ENCODE measurements at regions not wholly inside any gene's neighbourhood (a gene's known extent, or its start where the extent isn't known, plus 50 kb on each side); places are given as distances from the start of the nearest gene placed in this dataset.

DNA sequence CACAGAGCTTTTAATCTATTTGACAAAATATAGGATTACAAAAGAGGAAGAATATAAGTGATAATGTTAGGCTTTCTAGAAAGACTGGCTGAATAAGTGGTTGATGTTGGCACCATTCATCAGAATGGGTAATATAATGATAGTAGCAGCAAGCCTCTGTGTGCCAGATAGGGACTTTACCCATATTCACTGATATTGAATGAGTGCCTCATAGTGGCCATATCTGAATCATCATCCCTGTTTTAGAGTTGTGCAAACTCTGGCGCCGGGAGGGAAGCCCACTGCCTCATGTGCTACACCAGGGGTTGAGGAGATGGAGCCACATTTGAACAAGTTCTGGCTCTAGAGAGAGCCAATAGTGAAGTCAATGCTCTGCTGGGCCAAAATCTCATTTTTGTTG lies 368.7 kb upstream of the CRIM1 start:
- TF ChIP-seq ZNF791 (tag by site-specific recombination; IDR thresholded peaks at IDR 0.05) (no peak), ZNF747 (tag by site-specific recombination; IDR thresholded peaks at IDR 0.05) (no peak), ZNF654 (tag by site-specific recombination; IDR thresholded peaks at IDR 0.05; ENCODE audit: low read depth) (no peak), BCL11B (tag by site-specific recombination; IDR thresholded peaks at IDR 0.05; ENCODE audit: low read depth) (no peak)
- TF ChIP-seq, protein P1, sequence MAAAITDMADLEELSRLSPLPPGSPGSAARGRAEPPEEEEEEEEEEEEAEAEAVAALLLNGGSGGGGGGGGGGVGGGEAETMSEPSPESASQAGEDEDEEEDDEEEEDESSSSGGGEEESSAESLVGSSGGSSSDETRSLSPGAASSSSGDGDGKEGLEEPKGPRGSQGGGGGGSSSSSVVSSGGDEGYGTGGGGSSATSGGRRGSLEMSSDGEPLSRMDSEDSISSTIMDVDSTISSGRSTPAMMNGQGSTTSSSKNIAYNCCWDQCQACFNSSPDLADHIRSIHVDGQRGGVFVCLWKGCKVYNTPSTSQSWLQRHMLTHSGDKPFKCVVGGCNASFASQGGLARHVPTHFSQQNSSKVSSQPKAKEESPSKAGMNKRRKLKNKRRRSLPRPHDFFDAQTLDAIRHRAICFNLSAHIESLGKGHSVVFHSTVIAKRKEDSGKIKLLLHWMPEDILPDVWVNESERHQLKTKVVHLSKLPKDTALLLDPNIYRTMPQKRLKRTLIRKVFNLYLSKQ (tag by site-specific recombination; IDR thresholded peaks at IDR 0.05; ENCODE audit: borderline replicate concordance): no peak
- Histone ChIP-seq H3K4me3 (ENCODE audit: low read depth, low read length) (no peak overlapping the region), H3K4me1 (ENCODE audit: control insufficient read depth, insufficient read depth, low read length) (no peaks in the 10 kb centered on the region), H3K36me3 (ENCODE audit: control insufficient read depth in 2 of 2, insufficient read depth in 1 of 2, low read length in 2 of 2) (no peaks in the 10 kb centered on the region), H3K9me3 (ENCODE audit: control insufficient read depth, insufficient read depth, low read depth, low read length) (no peaks in the 10 kb centered on the region), H3K27ac (ENCODE audit: extremely low read depth, low read depth, low read length) (no peak overlapping the region)
- CTCF ChIA-PET: no interaction called here
- POLR2A ChIA-PET: no interaction called here

- no peak for TF ChIP-seq GLI4 (tag by site-specific recombination; IDR thresholded peaks at IDR 0.05)
- no peak for TF ChIP-seq ZNF335 (tag by site-specific recombination; conservative IDR thresholded peaks at IDR 0.05)
- TF ChIP-seq ZBTB26 (tag by site-specific recombination; optimal IDR thresholded peaks at IDR 0.05): no peak
- TF ChIP-seq PRDM1 (tag by site-specific recombination; IDR thresholded peaks at IDR 0.05): peak; percentile 51
- ChIA-PET CTCF (no interaction called here), POLR2A (no interaction called here)
- Histone ChIP-seq H3K4me1 (ENCODE audit: control insufficient read depth, insufficient read depth, low read length) (no peaks in the 10 kb centered on the region), H3K9me3 (ENCODE audit: control insufficient read depth, insufficient read depth, low read depth, low read length) (no peaks in the 10 kb centered on the region), H3K27ac (ENCODE audit: extremely low read depth, low read depth, low read length) (no peak overlapping the region), H3K4me3 (ENCODE audit: low read depth, low read length) (no peak overlapping the region), H3K36me3 (ENCODE audit: control insufficient read depth in 2 of 2, insufficient read depth in 1 of 2, low read length in 2 of 2) (no peaks in the 10 kb centered on the region)
Measured at GRCh38 chr2:35978218-35978617, 377.4 kb upstream of the CRIM1 start.

DNA sequence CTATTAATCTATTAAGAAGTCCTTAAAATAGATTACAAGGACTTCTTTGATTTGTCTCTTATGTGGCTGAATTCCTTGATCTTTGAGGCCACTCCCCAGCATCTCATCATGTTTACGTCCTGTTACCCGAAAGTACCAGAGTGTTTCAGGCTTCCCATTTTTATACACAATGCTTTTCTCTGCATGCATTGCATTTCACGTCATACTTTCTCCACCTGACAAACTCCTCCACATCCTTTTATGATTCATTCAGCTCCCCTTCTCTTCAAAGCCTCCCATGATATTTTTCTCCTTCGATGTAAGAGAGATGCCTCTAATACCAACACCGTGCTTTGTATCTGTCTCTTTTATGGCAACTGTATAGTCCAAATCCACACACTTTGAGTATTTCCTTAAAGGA lies 379.0 kb upstream of the CRIM1 start:
- no peaks in the 10 kb centered on the region for H3K36me3 ChIP-seq (ENCODE audit: control insufficient read depth in 2 of 2, insufficient read depth in 1 of 2, low read length in 2 of 2)
- no peak overlapping the region for H3K27ac ChIP-seq (ENCODE audit: extremely low read depth, low read depth, low read length)
- H3K4me1 ChIP-seq (ENCODE audit: control insufficient read depth, insufficient read depth, low read length): no peaks in the 10 kb centered on the region
- H3K9me3 ChIP-seq (ENCODE audit: control insufficient read depth, insufficient read depth, low read depth, low read length): no peaks in the 10 kb centered on the region
- CTCF ChIA-PET: no interaction called here
- no peak overlapping the region for H3K4me3 ChIP-seq (ENCODE audit: low read depth, low read length)
- POLR2A ChIA-PET: no interaction called here
- TF ChIP-seq BCL11B (tag by site-specific recombination; IDR thresholded peaks at IDR 0.05; ENCODE audit: low read depth): no peak
- TF ChIP-seq ZBTB11 (tag by site-specific recombination; conservative IDR thresholded peaks at IDR 0.05; ENCODE audit: low read depth): no peak
- TF ChIP-seq, protein P2, sequence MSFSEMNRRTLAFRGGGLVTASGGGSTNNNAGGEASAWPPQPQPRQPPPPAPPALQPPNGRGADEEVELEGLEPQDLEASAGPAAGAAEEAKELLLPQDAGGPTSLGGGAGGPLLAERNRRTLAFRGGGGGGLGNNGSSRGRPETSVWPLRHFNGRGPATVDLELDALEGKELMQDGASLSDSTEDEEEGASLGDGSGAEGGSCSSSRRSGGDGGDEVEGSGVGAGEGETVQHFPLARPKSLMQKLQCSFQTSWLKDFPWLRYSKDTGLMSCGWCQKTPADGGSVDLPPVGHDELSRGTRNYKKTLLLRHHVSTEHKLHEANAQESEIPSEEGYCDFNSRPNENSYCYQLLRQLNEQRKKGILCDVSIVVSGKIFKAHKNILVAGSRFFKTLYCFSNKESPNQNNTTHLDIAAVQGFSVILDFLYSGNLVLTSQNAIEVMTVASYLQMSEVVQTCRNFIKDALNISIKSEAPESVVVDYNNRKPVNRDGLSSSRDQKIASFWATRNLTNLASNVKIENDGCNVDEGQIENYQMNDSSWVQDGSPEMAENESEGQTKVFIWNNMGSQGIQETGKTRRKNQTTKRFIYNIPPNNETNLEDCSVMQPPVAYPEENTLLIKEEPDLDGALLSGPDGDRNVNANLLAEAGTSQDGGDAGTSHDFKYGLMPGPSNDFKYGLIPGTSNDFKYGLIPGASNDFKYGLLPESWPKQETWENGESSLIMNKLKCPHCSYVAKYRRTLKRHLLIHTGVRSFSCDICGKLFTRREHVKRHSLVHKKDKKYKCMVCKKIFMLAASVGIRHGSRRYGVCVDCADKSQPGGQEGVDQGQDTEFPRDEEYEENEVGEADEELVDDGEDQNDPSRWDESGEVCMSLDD (tag by site-specific recombination; IDR thresholded peaks at IDR 0.05): no peak
- TF ChIP-seq, protein P3, sequence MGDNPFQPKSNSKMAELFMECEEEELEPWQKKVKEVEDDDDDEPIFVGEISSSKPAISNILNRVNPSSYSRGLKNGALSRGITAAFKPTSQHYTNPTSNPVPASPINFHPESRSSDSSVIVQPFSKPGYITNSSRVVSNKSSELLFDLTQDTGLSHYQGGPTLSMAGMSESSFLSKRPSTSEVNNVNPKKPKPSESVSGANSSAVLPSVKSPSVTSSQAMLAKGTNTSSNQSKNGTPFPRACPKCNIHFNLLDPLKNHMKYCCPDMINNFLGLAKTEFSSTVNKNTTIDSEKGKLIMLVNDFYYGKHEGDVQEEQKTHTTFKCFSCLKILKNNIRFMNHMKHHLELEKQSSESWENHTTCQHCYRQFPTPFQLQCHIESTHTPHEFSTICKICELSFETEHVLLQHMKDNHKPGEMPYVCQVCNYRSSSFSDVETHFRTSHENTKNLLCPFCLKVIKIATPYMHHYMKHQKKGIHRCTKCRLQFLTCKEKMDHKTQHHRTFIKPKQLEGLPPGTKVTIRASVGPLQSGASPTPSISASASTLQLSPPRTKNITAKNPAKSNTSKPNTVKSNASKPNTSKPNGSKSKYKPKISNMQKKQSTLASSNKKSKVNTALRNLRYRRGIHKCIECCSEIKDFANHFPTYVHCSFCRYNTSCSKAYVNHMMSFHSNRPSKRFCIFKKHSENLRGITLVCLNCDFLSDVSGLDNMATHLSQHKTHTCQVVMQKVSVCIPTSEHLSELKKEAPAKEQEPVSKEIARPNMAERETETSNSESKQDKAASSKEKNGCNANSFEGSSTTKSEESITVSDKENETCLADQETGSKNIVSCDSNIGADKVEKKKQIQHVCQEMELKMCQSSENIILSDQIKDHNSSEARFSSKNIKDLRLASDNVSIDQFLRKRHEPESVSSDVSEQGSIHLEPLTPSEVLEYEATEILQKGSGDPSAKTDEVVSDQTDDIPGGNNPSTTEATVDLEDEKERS (tag by site-specific recombination; IDR thresholded peaks at IDR 0.05): no peak
- no peak for TF ChIP-seq ZNF146 (tag by site-specific recombination; IDR thresholded peaks at IDR 0.05)
- no peak for TF ChIP-seq ZBTB21 (tag by site-specific recombination; IDR thresholded peaks at IDR 0.05)
- TF ChIP-seq ZSCAN16 (tag by site-specific recombination; IDR thresholded peaks at IDR 0.05): no peak
- TF ChIP-seq SP3 (tag by site-specific recombination; IDR thresholded peaks at IDR 0.05): no peak
- TF ChIP-seq GLIS2 (tag by site-specific recombination; IDR thresholded peaks at IDR 0.05): no peak
- TF ChIP-seq GLI2 (tag by site-specific recombination; IDR thresholded peaks at IDR 0.05; ENCODE audit: borderline replicate concordance, low read depth): no peak
- no peak for TF ChIP-seq ZBTB20 (tag by site-specific recombination; IDR thresholded peaks at IDR 0.05)
- TF ChIP-seq ZNF600 (tag by site-specific recombination; IDR thresholded peaks at IDR 0.05): no peak
- no peak for TF ChIP-seq ZNF624 (tag by site-specific recombination; IDR thresholded peaks at IDR 0.05)

Data from HEK293 (cell line).